Astrocyte of the spinal cord (primary cell): ENCODE measurements at regions not wholly inside any gene's neighbourhood (a gene's known extent, or its start where the extent isn't known, plus 50 kb on each side); places are given as distances from the start of the nearest gene placed in this dataset.

Experiments used
- DNase-seq: peaks from one replicate; pipeline ENCODE4 v3.0.0; 2011; ENCODE audit warnings: low read depth, low spot score
- H3K4me3 ChIP-seq: 2 replicates; pipeline ENCODE4 v1.5.1; 2011; ENCODE audit warnings: low read depth, mild to moderate bottlenecking, low read length, moderate library complexity
- CTCF ChIP-seq: IDR thresholded peaks from 2 replicates; pipeline ENCODE4 v1.5.1; 2012; ENCODE audit warnings: low read depth, mild to moderate bottlenecking, low read length, inconsistent platforms
- in situ Hi-C: cut with HindIII; loops from 2 replicates; pipeline ENCODE4 v1.10.0; 2017; ENCODE audit warnings: low sequenced_read_pairs

- H3K4me3 ChIP-seq = no peak overlapping the region
- no peak for TF ChIP-seq CTCF
- DNase-seq = no peak
- in situ Hi-C loops = no loop called here
Measured at GRCh38 chr15:98440917-98441316, 207.4 kb upstream of the IGF1R start.

- no peak overlapping the region for H3K4me3 ChIP-seq
- DNase-seq = no peak
- in situ Hi-C loops = no loop called here
- TF ChIP-seq CTCF = no peak
Measured at GRCh38 chr15:98441599-98441998, 206.7 kb upstream of the IGF1R start.

GRCh38 chr15:98442379-98442833 is 205.9 kb upstream of the IGF1R start:
- H3K4me3 ChIP-seq = no peak overlapping the region
- peak; percentile 87 for TF ChIP-seq CTCF

GRCh38 chr15:98442901-98443300 is 205.4 kb upstream of the IGF1R start:
- in situ Hi-C loops = no loop called here
- TF ChIP-seq CTCF = no peak
- no peak for DNase-seq
- H3K4me3 ChIP-seq = no peak overlapping the region

More at GRCh38 chr15:98442379-98442833, 205.9 kb upstream of the IGF1R start:
- DNase-seq = peak; percentile 88
- in situ Hi-C loops = no loop called here

- TF ChIP-seq CTCF = no peak
- H3K4me3 ChIP-seq = no peak overlapping the region
- in situ Hi-C loops = no loop called here
- DNase-seq = no peak
Measured at GRCh38 chr15:98443526-98443925, 204.8 kb upstream of the IGF1R start.

GRCh38 chr15:98444138-98444537 is 204.2 kb upstream of the IGF1R start:
- no peak for TF ChIP-seq CTCF
- in situ Hi-C loops = no loop called here
- no peak for DNase-seq
- no peak overlapping the region for H3K4me3 ChIP-seq

GRCh38 chr15:98445315-98445714 is 203.0 kb upstream of the IGF1R start:
- DNase-seq = no peak
- in situ Hi-C loops = no loop called here
- TF ChIP-seq CTCF = no peak

More at GRCh38 chr15:98445315-98445714, 203.0 kb upstream of the IGF1R start:
- no peak overlapping the region for H3K4me3 ChIP-seq
